HG02798 (cell line): ENCODE measurements at regions not wholly inside any gene's neighbourhood (a gene's known extent, or its start where the extent isn't known, plus 50 kb on each side); places are given as distances from the start of the nearest gene placed in this dataset.
"Not testable (repeated sequence)": the region's sequence is repeated elsewhere in the genome, so short reads cannot be mapped to it uniquely, and the experiment has no call there.

ENCODE experiments used
- ATAC-seq: cut with Tn5 transposase; IDR thresholded peaks from one replicate; pipeline ENCODE4 v1.9.1; 2021; ENCODE audit warnings: mild to moderate bottlenecking; ENCODE audit not compliant: unreplicated experiment, poor library complexity

GRCh38 chr1:90219166-90219871, 224.4 kb downstream of the ZNF326 start:
- not testable (repeated sequence) for ATAC-seq

GRCh38 chr1:90210633-90211491, 216.0 kb downstream of the ZNF326 start:
- ATAC-seq = no peak

- no peak for ATAC-seq
These were observed 214.0 kb downstream of the ZNF326 start for GRCh38 chr1:90208949-90209348.

- ATAC-seq = no peak
These were observed 211.3 kb downstream of the ZNF326 start for GRCh38 chr1:90206260-90206659.

- no peak for ATAC-seq
These were observed 209.9 kb downstream of the ZNF326 start for GRCh38 chr1:90204780-90205179.

- ATAC-seq = no peak
These were observed 209.2 kb downstream of the ZNF326 start for GRCh38 chr1:90204023-90204590.

- ATAC-seq = no peak
These were observed 206.8 kb downstream of the ZNF326 start for GRCh38 chr1:90201467-90202358.

- ATAC-seq = no peak
These were observed 205.8 kb downstream of the ZNF326 start for GRCh38 chr1:90200646-90201205.

GRCh38 chr1:90198616-90199332, 203.9 kb downstream of the ZNF326 start:
- ATAC-seq = no peak

GRCh38 chr1:90193116-90193515, 198.2 kb downstream of the ZNF326 start:
- no peak for ATAC-seq

- no peak for ATAC-seq
These were observed 197.5 kb downstream of the ZNF326 start for GRCh38 chr1:90192408-90192807.

- no peak for ATAC-seq
These were observed 195.6 kb downstream of the ZNF326 start for GRCh38 chr1:90190523-90190922.

- no peak for ATAC-seq
These were observed 195.0 kb downstream of the ZNF326 start for GRCh38 chr1:90189889-90190288.

- no peak for ATAC-seq
These were observed 192.3 kb downstream of the ZNF326 start for GRCh38 chr1:90187323-90187585.

GRCh38 chr1:90186506-90187322, 191.8 kb downstream of the ZNF326 start:
- no peak for ATAC-seq

GRCh38 chr1:90176530-90176929, 181.6 kb downstream of the ZNF326 start:
- ATAC-seq = no peak

GRCh38 chr1:90175490-90176167, 180.7 kb downstream of the ZNF326 start:
- no peak for ATAC-seq

- ATAC-seq = no peak
These were observed 179.3 kb downstream of the ZNF326 start for GRCh38 chr1:90174246-90174645.
